Cardiac muscle cell (in vitro differentiated cells and primary cell): ENCODE measurements at regions not wholly inside any gene's neighbourhood (a gene's known extent, or its start where the extent isn't known, plus 50 kb on each side); places are given as distances from the start of the nearest gene placed in this dataset.

Source experiments
- DNase-seq, 2 donors: peaks; one replicate each; pipeline versions ENCODE4 v3.0.0 to v3.0.0-alpha.2; 2010 to 2017; ENCODE audit warnings: low read depth in 1 of 2, low spot score in 1 of 2
- H3K27ac ChIP-seq: fragments of 200-600 bp; sonication (generic); 2 replicates; pipeline ENCODE4 v1.5.1; 2016
- H3K27me3 ChIP-seq: fragments of 200-600 bp; sonication (generic); 2 replicates; pipeline ENCODE4 v1.6.0; 2016; ENCODE audit warnings: control low read depth
- H3K36me3 ChIP-seq: fragments of 200-600 bp; sonication (generic); 2 replicates; pipeline ENCODE4 v1.5.1; 2016; ENCODE audit warnings: control low read depth
- H3K4me1 ChIP-seq: fragments of 200-600 bp; sonication (generic); 2 replicates; pipeline ENCODE4 v1.8.1; 2017; ENCODE audit warnings: low read depth, mild to moderate bottlenecking, mixed run types
- H3K4me3 ChIP-seq: fragments of 200-600 bp; sonication (generic); 2 replicates; pipeline ENCODE4 v1.5.1; 2016; ENCODE audit warnings: mild to moderate bottlenecking
- H3K9me3 ChIP-seq: fragments of 200-600 bp; sonication (generic); 2 replicates; pipeline ENCODE4 v1.5.1; 2017; ENCODE audit warnings: low read depth, mild to moderate bottlenecking, control low read depth
- TF ChIP-seq, protein P1 (sequence below): IDR thresholded peaks from 2 replicates; pipeline ENCODE4 v1.5.1; 2012; ENCODE audit warnings: low read depth, mild to moderate bottlenecking, low read length

DNA sequence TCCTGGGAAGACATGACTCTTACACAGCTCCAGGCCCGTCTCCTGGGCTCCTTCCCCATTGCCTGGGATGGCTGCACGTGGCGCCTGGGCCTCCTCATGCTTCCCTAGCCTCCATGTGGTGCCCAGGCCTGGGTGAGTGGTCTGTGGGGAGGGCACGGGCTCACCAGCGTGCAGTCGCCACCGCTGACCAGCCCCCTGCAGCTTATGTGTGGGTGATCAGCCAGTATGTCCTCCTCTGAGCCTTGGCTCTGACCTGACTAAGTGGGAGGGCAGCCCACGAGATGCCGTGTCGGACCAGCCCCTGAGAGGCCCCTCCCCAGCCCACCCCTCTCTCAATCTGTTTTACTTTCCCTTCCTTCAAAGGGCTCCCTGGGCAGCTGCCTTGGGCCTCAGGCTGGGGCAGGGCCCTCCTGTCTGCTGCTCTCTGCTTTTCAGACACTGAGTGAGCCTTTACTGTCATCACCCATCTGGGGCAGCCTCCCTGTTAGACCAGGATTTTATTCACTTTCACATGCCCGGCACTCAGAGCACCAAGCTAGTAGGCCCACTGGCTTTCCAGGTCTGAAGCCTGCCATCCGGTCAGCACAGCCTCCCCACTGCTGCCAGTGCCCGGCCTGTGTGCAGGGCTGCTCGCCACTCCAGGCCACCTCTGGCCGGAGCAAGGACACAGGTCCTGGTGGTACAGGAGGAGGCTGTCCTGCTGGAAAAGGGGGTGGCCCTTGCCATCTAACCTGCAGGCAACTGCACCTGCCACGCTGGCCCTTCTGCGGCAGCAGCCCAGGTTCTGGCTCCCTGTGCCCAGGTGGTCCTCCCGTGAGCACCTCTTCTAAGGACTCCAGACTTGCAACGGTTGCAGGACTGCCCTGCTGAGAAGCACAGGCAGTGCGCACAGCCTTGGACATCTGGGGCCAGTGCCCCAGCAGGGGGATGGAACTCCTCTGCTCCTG lies 84.9 kb upstream of the HPCAL1 start:
- Histone ChIP-seq H3K9me3 (no peaks in the 10 kb centered on the region), H3K36me3 (no peaks in the 10 kb centered on the region), H3K4me1 (no peaks in the 10 kb centered on the region), H3K27ac (no peak overlapping the region), H3K27me3 (no peaks in the 10 kb centered on the region), H3K4me3 (no peak overlapping the region)
- TF ChIP-seq, protein P1, sequence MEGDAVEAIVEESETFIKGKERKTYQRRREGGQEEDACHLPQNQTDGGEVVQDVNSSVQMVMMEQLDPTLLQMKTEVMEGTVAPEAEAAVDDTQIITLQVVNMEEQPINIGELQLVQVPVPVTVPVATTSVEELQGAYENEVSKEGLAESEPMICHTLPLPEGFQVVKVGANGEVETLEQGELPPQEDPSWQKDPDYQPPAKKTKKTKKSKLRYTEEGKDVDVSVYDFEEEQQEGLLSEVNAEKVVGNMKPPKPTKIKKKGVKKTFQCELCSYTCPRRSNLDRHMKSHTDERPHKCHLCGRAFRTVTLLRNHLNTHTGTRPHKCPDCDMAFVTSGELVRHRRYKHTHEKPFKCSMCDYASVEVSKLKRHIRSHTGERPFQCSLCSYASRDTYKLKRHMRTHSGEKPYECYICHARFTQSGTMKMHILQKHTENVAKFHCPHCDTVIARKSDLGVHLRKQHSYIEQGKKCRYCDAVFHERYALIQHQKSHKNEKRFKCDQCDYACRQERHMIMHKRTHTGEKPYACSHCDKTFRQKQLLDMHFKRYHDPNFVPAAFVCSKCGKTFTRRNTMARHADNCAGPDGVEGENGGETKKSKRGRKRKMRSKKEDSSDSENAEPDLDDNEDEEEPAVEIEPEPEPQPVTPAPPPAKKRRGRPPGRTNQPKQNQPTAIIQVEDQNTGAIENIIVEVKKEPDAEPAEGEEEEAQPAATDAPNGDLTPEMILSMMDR, result no peak
- peak in 1 of 2 donors; percentile 11 for DNase-seq

DNA sequence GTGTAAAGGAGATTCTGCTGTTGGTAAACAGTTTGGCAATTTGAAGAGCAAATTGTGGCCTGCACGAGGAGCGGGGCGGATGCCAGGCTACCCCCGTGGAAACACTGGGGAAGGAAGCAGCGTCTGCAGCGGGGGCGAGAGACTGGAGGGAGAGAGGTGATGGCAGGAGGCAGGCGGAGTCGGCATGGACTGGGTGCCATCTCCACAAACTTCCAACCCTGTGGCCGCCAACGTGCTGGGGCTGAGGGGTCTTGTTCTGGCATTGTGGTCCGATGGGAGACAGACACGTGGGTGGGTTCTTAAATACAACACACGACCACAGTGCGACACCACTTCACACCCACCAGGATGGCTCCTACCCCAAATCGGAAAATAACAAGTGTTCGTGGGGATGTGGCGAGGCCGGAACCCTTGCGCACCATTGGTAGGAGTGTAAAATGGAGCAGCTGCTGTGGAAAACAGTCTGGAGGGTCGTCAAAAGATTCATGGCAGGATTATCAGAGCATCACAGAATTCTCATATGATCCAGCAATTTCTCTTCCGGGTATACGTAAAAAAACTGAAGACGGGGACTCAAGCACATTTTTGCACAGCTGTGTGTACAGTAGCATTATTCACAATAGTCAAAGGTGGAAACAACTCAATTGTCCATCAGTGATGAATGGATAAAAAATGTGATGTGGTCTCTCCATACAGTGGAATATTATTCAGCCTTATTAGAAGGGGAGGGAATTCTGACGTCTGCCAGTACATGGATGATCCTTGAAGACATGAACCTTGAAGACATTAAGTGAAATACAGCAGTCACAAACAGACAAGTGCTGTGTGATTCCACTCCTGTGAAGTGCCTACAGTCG lies 82.4 kb upstream of the HPCAL1 start:
- DNase-seq, result no peak
- Histone ChIP-seq H3K4me3 (no peak overlapping the region), H3K27me3 (no peaks in the 10 kb centered on the region), H3K27ac (no peak overlapping the region), H3K4me1 (no peaks in the 10 kb centered on the region), H3K9me3 (no peaks in the 10 kb centered on the region), H3K36me3 (no peaks in the 10 kb centered on the region)
- TF ChIP-seq, protein P1, result no peak

- Histone ChIP-seq H3K27ac (no peak overlapping the region), H3K9me3 (no peaks in the 10 kb centered on the region), H3K4me3 (no peak overlapping the region), H3K27me3 (no peaks in the 10 kb centered on the region), H3K36me3 (no peaks in the 10 kb centered on the region), H3K4me1 (no peaks in the 10 kb centered on the region)
- peak in 1 of 2 donors; percentile 65 for DNase-seq
- TF ChIP-seq, protein P1, result peak; percentile 2
These were observed 81.8 kb upstream of the HPCAL1 start for GRCh38 chr2:10220902-10221391.

DNA sequence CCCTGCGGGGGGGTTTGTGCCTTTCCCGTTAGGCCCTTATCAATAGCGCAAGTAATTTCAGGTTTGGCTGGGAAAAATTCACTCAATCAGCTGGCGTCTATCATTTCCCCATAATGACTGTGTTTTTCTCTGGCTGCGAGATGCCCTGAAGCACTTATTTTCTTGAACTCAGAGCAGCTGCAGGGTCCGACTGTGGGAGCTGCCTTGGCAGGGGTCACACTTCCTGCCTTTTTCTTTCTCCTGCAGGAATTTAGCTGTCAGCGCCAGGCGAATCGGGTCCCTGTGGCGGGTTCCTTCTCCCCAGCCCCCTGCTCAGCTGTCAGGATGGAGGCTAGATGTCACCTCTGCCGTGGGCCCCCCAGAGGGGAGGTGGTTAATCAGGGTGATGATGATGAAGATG lies 81.3 kb upstream of the HPCAL1 start:
- no peak for DNase-seq
- H3K9me3 ChIP-seq, result no peaks in the 10 kb centered on the region
- TF ChIP-seq, protein P1, result no peak
- H3K4me3 ChIP-seq, result no peak overlapping the region
- no peak overlapping the region for H3K27ac ChIP-seq
- H3K4me1 ChIP-seq, result no peaks in the 10 kb centered on the region
- no peaks in the 10 kb centered on the region for H3K36me3 ChIP-seq
- no peaks in the 10 kb centered on the region for H3K27me3 ChIP-seq

- Histone ChIP-seq H3K36me3 (no peaks in the 10 kb centered on the region), H3K27me3 (no peaks in the 10 kb centered on the region), H3K4me1 (no peaks in the 10 kb centered on the region), H3K27ac (no peak overlapping the region), H3K9me3 (no peaks in the 10 kb centered on the region), H3K4me3 (no peak overlapping the region)
- no peak for DNase-seq
- TF ChIP-seq, protein P1, result no peak
These were observed 80.5 kb upstream of the HPCAL1 start for GRCh38 chr2:10221976-10222870.
